Activated T-cell treated with anti-CD3 and anti-CD28 coated beads, Interleukin-2, amount 50 U/mL, for 72 hours (primary cell): ENCODE measurements at regions not wholly inside any gene's neighbourhood (a gene's known extent, or its start where the extent isn't known, plus 50 kb on each side); places are given as distances from the start of the nearest gene placed in this dataset.
"Not testable (repeated sequence)": the region's sequence is repeated elsewhere in the genome, so short reads cannot be mapped to it uniquely, and the experiment has no call there.

Source experiments
- ATAC-seq, 2 donors: fragments of 150-1000 bp; cut with Tn5 transposase; replicated peaks in 1 of 2; 2 replicates each; pipeline ENCODE4 v1.10.0; 2021; ENCODE audit warnings: moderate library complexity in 2 of 2, mild to moderate bottlenecking in 1 of 2
- DNase-seq, 2 donors: peaks; one replicate each; pipeline ENCODE4 v3.0.0; 2021 to 2022; ENCODE audit warnings: mixed read lengths in 1 of 2
- H3K27ac Mint-ChIP-seq: one replicate; pipeline ENCODE4 v1.8.0; 2022; ENCODE audit warnings: mild to moderate bottlenecking, moderate library complexity, mixed read lengths
- H3K27me3 Mint-ChIP-seq: one replicate; pipeline ENCODE4 v1.8.0; 2022; ENCODE audit warnings: low read depth, mixed read lengths
- H3K36me3 Mint-ChIP-seq, 2 donors: one replicate each; pipeline ENCODE4 v1.8.0; 2022; ENCODE audit warnings: mixed read lengths in 2 of 2, mild to moderate bottlenecking in 1 of 2; ENCODE audit not compliant: insufficient read depth in 2 of 2
- H3K4me1 Mint-ChIP-seq: one replicate; pipeline ENCODE4 v1.8.0; 2022; ENCODE audit warnings: low read depth, mixed read lengths
- H3K4me3 Mint-ChIP-seq, 2 donors: one replicate each; pipeline ENCODE4 v1.8.0; 2022; ENCODE audit warnings: mild to moderate bottlenecking in 2 of 2, mixed read lengths in 2 of 2, moderate library complexity in 2 of 2
- H3K9me3 Mint-ChIP-seq, 2 donors: one replicate each; pipeline ENCODE4 v1.8.0; 2022; ENCODE audit warnings: mixed read lengths in 2 of 2

DNA sequence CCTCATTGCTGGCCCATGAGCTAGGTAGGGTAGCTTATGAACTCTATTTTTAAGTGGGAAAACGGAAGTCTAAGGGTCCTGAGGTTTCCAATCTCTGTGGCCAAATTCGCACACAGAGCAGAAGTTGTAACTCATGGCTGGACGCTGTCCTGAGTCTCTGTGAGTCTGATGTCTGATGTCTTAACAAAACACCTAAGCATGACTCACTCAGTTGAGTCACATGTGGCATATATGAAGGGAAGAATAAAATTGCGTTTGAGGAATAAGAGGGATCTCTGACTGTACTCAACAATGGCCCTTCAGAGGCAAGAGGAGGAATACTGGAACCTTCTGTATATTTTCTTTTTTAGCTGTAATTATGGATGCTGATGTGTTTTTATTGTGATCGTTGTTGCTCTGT, 569.7 kb downstream of the RIT2 start:
- H3K9me3 Mint-ChIP-seq: peaks cover 0 to 2% of the 10 kb centered on the region in 2 donors
- no peaks in the 10 kb centered on the region for H3K36me3 Mint-ChIP-seq
- no peak overlapping the region for H3K27ac Mint-ChIP-seq
- no peak overlapping the region for H3K4me3 Mint-ChIP-seq
- no peak for DNase-seq
- H3K27me3 Mint-ChIP-seq: no peaks in the 10 kb centered on the region
- no peaks in the 10 kb centered on the region for H3K4me1 Mint-ChIP-seq
- ATAC-seq: no peak

GRCh38 chr18:42548493-42548892, 567.0 kb downstream of the RIT2 start:
- Mint-ChIP-seq H3K9me3 (peaks cover 0 to 8% of the 10 kb centered on the region in 2 donors), H3K27ac (no peak overlapping the region), H3K4me3 (no peak overlapping the region), H3K27me3 (no peaks in the 10 kb centered on the region), H3K36me3 (no peaks in the 10 kb centered on the region), H3K4me1 (no peaks in the 10 kb centered on the region)
- no peak for DNase-seq
- no peak for ATAC-seq

- Mint-ChIP-seq H3K27me3 (no peaks in the 10 kb centered on the region), H3K9me3 (peaks cover under 1 to 11% of the 10 kb centered on the region in 2 donors), H3K36me3 (no peaks in the 10 kb centered on the region), H3K27ac (no peak overlapping the region), H3K4me3 (no peak overlapping the region), H3K4me1 (no peaks in the 10 kb centered on the region)
- ATAC-seq (no peak), DNase-seq (no peak)
Observed at GRCh38 chr18:42549596-42549995, 565.9 kb downstream of the RIT2 start.

DNA sequence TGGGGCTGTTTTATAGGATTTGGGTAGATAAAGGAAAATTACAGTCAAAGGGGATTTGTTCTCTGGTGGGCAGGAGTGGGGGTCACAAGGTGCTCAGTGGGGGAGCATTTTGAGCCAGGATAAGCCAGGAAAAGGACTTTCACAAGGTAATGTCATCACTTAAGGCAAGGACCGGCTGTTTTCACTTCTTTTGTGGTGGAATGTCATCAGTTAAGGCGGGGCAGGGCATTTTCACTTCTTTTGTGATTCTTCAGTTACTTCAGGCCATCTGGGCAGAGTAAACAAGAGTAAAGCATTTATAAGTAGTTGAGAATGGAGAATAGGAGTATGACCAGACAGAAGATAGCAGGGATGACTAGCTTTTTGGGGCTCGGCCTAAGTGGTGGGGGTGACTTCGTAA, 562.9 kb downstream of the RIT2 start:
- ATAC-seq, H3K27ac Mint-ChIP-seq, H3K4me1 Mint-ChIP-seq, H3K36me3 Mint-ChIP-seq, DNase-seq, H3K4me3 Mint-ChIP-seq, H3K27me3 Mint-ChIP-seq: not testable (repeated sequence)
- peaks cover 5 to 19% of the 10 kb centered on the region in 2 donors for H3K9me3 Mint-ChIP-seq

GRCh38 chr18:42559069-42559690, 556.3 kb downstream of the RIT2 start:
- no peak overlapping the region for H3K4me3 Mint-ChIP-seq
- no peaks in the 10 kb centered on the region for H3K36me3 Mint-ChIP-seq

GRCh38 chr18:42561521-42561920, 554.0 kb downstream of the RIT2 start:
- DNase-seq (no peak), ATAC-seq (no peak)
- Mint-ChIP-seq H3K4me1 (no peaks in the 10 kb centered on the region), H3K36me3 (no peaks in the 10 kb centered on the region), H3K4me3 (no peak overlapping the region), H3K9me3 (peaks cover 2 to 3% of the 10 kb centered on the region in 2 donors), H3K27me3 (no peaks in the 10 kb centered on the region), H3K27ac (no peak overlapping the region)

More at GRCh38 chr18:42559069-42559690, 556.3 kb downstream of the RIT2 start:
- H3K4me1 Mint-ChIP-seq: no peaks in the 10 kb centered on the region
- H3K9me3 Mint-ChIP-seq: peaks cover 5 to 11% of the 10 kb centered on the region in 2 donors
- no peaks in the 10 kb centered on the region for H3K27me3 Mint-ChIP-seq
- ATAC-seq (no peak), DNase-seq (no peak)
- H3K27ac Mint-ChIP-seq: no peak overlapping the region

- Mint-ChIP-seq H3K36me3 (no peaks in the 10 kb centered on the region), H3K27me3 (no peaks in the 10 kb centered on the region)
- DNase-seq: no peak
Observed at GRCh38 chr18:42563995-42564394, 551.5 kb downstream of the RIT2 start.

GRCh38 chr18:42564761-42565160, 550.7 kb downstream of the RIT2 start:
- no peaks in the 10 kb centered on the region for H3K27me3 Mint-ChIP-seq
- no peak overlapping the region for H3K4me3 Mint-ChIP-seq
- no peak for ATAC-seq
- no peaks in the 10 kb centered on the region for H3K4me1 Mint-ChIP-seq
- no peak overlapping the region for H3K27ac Mint-ChIP-seq
- H3K9me3 Mint-ChIP-seq: peaks cover 3 to 4% of the 10 kb centered on the region in 2 donors
- no peak for DNase-seq
- H3K36me3 Mint-ChIP-seq: no peaks in the 10 kb centered on the region

More at GRCh38 chr18:42563995-42564394, 551.5 kb downstream of the RIT2 start:
- no peak for ATAC-seq
- Mint-ChIP-seq H3K4me1 (no peaks in the 10 kb centered on the region), H3K4me3 (no peak overlapping the region), H3K27ac (no peak overlapping the region), H3K9me3 (peaks cover 3 to 4% of the 10 kb centered on the region in 2 donors)

GRCh38 chr18:42568773-42569172, 546.7 kb downstream of the RIT2 start:
- no peaks in the 10 kb centered on the region for H3K4me1 Mint-ChIP-seq
- peaks cover 3 to 5% of the 10 kb centered on the region in 2 donors for H3K9me3 Mint-ChIP-seq
- no peak for ATAC-seq
- H3K27me3 Mint-ChIP-seq: no peaks in the 10 kb centered on the region
- no peak for DNase-seq
- H3K27ac Mint-ChIP-seq: no peak overlapping the region
- H3K4me3 Mint-ChIP-seq: no peak overlapping the region
- H3K36me3 Mint-ChIP-seq: no peaks in the 10 kb centered on the region

GRCh38 chr18:42574871-42575270, 540.6 kb downstream of the RIT2 start:
- H3K27ac Mint-ChIP-seq: no peak overlapping the region
- no peak overlapping the region for H3K4me3 Mint-ChIP-seq
- no peak for ATAC-seq
- H3K36me3 Mint-ChIP-seq: peaks cover 0 to under 1% of the 10 kb centered on the region in 2 donors
- H3K4me1 Mint-ChIP-seq: no peaks in the 10 kb centered on the region
- no peaks in the 10 kb centered on the region for H3K27me3 Mint-ChIP-seq
- DNase-seq: no peak
- H3K9me3 Mint-ChIP-seq: peaks cover 0 to 4% of the 10 kb centered on the region in 2 donors

DNA sequence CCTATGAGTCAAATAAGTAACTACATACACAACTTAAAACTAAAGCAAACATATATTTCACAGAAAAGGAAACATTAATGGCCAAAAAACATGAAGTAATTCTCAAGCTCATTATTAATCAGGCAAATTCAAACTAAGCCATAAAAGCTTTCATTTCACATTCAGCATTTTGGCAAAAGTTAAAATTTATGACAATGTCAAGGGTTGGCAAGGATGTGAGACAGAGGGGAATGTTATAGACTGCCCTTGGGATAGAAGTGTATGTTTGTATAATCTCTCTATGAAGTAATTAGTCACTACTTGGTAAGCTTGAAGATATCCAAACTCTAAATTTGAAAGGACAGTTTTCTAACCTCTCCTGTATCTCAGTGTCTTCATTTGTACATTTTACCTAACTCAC, 539.4 kb downstream of the RIT2 start:
- no peak overlapping the region for H3K27ac Mint-ChIP-seq
- ATAC-seq (no peak), DNase-seq (no peak)
- peaks cover 1 to 5% of the 10 kb centered on the region in 2 donors for H3K9me3 Mint-ChIP-seq
- H3K27me3 Mint-ChIP-seq: no peaks in the 10 kb centered on the region
- H3K4me1 Mint-ChIP-seq: no peaks in the 10 kb centered on the region
- no peak overlapping the region for H3K4me3 Mint-ChIP-seq
- H3K36me3 Mint-ChIP-seq: peaks cover 0 to 2% of the 10 kb centered on the region in 2 donors

DNA sequence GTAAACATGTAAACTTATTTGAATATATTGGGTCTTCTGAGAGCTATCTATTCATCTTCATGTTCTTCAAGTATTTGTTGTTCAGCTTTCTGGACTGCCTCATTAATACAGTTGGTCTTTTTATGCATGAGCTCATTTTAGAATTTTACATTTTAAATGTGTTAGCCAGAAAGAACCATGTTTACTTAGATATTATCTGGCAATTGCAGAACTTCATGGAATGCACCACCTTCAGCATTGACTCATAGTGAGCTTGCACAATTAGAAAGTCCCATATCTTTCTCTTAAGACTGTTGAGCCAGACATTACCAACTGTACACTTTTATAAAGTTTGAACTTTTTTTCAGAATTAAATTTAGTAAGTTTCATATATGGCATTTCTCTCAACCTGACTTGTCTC, 536.7 kb downstream of the RIT2 start:
- Mint-ChIP-seq H3K9me3 (peaks cover 4 to 6% of the 10 kb centered on the region in 2 donors), H3K27me3 (no peaks in the 10 kb centered on the region), H3K27ac (no peak overlapping the region), H3K4me1 (no peaks in the 10 kb centered on the region), H3K4me3 (no peak overlapping the region), H3K36me3 (peaks cover 0 to 2% of the 10 kb centered on the region in 2 donors)
- no peak for DNase-seq
- no peak for ATAC-seq

DNA sequence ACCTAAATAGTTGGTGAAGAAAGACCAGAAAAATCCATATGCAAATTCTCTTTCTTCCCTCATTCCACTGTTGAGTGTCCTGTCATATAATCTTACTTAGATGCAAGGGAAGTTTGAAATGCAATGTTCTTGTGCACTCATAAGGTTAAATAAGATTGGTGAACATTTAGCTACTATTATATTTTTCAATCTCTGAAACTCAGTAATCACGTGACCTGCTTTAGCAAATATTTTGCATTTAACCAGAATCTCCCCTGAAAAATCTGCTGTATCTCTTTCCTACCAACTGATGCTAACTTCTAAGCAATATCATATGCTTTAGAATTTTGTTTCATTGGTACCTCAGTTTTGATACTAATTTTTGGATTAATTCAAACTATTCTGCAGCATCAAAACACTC, 533.2 kb downstream of the RIT2 start:
- Mint-ChIP-seq H3K9me3 (peaks cover 4 to 11% of the 10 kb centered on the region in 2 donors), H3K27ac (no peak overlapping the region), H3K27me3 (no peaks in the 10 kb centered on the region), H3K4me1 (no peaks in the 10 kb centered on the region), H3K4me3 (no peak overlapping the region), H3K36me3 (peaks cover 0 to 2% of the 10 kb centered on the region in 2 donors)
- no peak for ATAC-seq
- DNase-seq: no peak

DNA sequence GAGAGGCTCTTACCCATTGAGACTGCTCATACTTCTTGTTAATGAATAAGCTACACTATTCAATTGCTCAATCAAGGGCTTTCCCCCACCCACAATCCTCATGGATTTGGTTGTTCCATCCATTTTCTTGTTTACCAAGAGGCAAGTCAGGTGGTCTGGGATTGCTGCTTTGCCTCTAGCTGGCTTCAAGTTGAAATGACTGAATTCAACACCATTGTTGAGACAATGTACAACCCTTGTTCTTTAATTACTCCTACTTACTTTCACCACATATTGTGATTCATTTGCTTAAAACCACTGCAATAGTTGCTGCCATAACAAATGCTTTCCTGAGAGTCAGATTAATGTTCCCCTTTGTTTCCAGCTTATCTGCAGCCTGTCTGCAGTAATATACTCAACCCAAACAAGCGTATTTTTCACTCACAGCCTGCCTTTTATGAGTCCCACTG, 532.2 kb downstream of the RIT2 start:
- H3K36me3 Mint-ChIP-seq: peaks cover 0 to 2% of the 10 kb centered on the region in 2 donors
- no peaks in the 10 kb centered on the region for H3K27me3 Mint-ChIP-seq
- DNase-seq (no peak), ATAC-seq (no peak)
- H3K4me3 Mint-ChIP-seq: no peak overlapping the region
- peaks cover 6 to 17% of the 10 kb centered on the region in 2 donors for H3K9me3 Mint-ChIP-seq
- H3K4me1 Mint-ChIP-seq: no peaks in the 10 kb centered on the region
- no peak overlapping the region for H3K27ac Mint-ChIP-seq
